Heart left ventricle (tissue), 13 donors: ENCODE measurements at regions not wholly inside any gene's neighbourhood (a gene's known extent, or its start where the extent isn't known, plus 50 kb on each side); places are given as distances from the start of the nearest gene placed in this dataset.
"Not testable (repeated sequence)": the region's sequence is repeated elsewhere in the genome, so short reads cannot be mapped to it uniquely, and the experiment has no call there.

ENCODE experiments used
- POLR2A ChIP-seq, 2 donors: fragments of 450-650 bp; IDR thresholded peaks; one replicate each; pipeline ENCODE4 v1.6.1; 2017; ENCODE audit warnings: antibody characterized with exemption in 2 of 2, mild to moderate bottlenecking in 2 of 2, moderate library complexity in 2 of 2
- TF ChIP-seq, protein P1 (sequence below), 12 donors: fragments of 200-600 bp; sonication (generic) in 4 of 12; IDR thresholded peaks; one replicate each; pipeline versions ENCODE4 v1.5.0 to v1.8.0; 2018 to 2022; ENCODE audit warnings: antibody characterized with exemption in 12 of 12, mild to moderate bottlenecking in 5 of 12
- donor health status: ischemic (EF 13 %, LVEDD 7.1; RV severe dilation, severe dysfunction).
- donor health status: DM: no; HTN: yes; CAD: no.
- donor health status: DM: no; HTN: no; CAD: no.
- donor health status: ischemic (EF 25% LVEDD 6.9; RV normal size, moderate dysfunction).
- donor health status: ischemic (EF 25% LVEDD 5.7; RV mildly dilated, moderate dysfunction).
- donor health status: ischemic (EF 35%, LVEDD 5.7; RV mildly dilated, moderate dysfunction).
- donor health status: nonischemic (EF 11% LVEDD 7.7; RV severe dilation, severe dysfunction).
- donor health status: DM: yes; HTN: yes; CAD: no.
- donor health status: PGD.
- donor health status: ischemic (EF 29% LVEDD 5.4; RV normal size, mild dysfunction).
- donor health status: nonischemic (EF 23%, LVEDD 6.1; RV moderate dilation, normal function).

- TF ChIP-seq, protein P1, sequence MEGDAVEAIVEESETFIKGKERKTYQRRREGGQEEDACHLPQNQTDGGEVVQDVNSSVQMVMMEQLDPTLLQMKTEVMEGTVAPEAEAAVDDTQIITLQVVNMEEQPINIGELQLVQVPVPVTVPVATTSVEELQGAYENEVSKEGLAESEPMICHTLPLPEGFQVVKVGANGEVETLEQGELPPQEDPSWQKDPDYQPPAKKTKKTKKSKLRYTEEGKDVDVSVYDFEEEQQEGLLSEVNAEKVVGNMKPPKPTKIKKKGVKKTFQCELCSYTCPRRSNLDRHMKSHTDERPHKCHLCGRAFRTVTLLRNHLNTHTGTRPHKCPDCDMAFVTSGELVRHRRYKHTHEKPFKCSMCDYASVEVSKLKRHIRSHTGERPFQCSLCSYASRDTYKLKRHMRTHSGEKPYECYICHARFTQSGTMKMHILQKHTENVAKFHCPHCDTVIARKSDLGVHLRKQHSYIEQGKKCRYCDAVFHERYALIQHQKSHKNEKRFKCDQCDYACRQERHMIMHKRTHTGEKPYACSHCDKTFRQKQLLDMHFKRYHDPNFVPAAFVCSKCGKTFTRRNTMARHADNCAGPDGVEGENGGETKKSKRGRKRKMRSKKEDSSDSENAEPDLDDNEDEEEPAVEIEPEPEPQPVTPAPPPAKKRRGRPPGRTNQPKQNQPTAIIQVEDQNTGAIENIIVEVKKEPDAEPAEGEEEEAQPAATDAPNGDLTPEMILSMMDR (IDR thresholded peaks at IDR 0.05): not testable (repeated sequence)
- TF ChIP-seq POLR2A (IDR thresholded peaks at IDR 0.05): not testable (repeated sequence)
These were observed 108.1 kb downstream of the PROX1 start for GRCh38 chr1:214095896-214096295.
